ACC112 (cell line): ENCODE measurements at regions not wholly inside any gene's neighbourhood (a gene's known extent, or its start where the extent isn't known, plus 50 kb on each side); places are given as distances from the start of the nearest gene placed in this dataset.

Experiments used
- H2AFZ ChIP-seq: fragments of 200-600 bp; sonication (generic); one replicate; pipeline ENCODE4 v1.6.0; 2017; ENCODE audit warnings: antibody characterized with exemption, low read length; ENCODE audit not compliant: unreplicated experiment
- H3K27ac ChIP-seq: fragments of 200-600 bp; sonication (generic); 2 replicates; pipeline ENCODE4 v1.5.1; 2014; ENCODE audit warnings: low read depth, mild to moderate bottlenecking, antibody characterized with exemption, low read length, moderate library complexity
- H3K27me3 ChIP-seq: fragments of 200-600 bp; sonication (generic); 2 replicates; pipeline ENCODE4 v1.6.1; 2014; ENCODE audit warnings: mild to moderate bottlenecking, antibody characterized with exemption, low read length, moderate library complexity, mixed read lengths; ENCODE audit not compliant: insufficient read depth
- H3K36me3 ChIP-seq: fragments of 200-600 bp; sonication (generic); 2 replicates; pipeline ENCODE4 v1.6.1; 2016; ENCODE audit warnings: mild to moderate bottlenecking, antibody characterized with exemption, low read length, moderate library complexity, mixed read lengths; ENCODE audit not compliant: insufficient read depth
- H3K4me1 ChIP-seq: fragments of 200-600 bp; sonication (generic); one replicate; pipeline ENCODE4 v1.6.1; 2016; ENCODE audit warnings: low read length, mixed read lengths; ENCODE audit not compliant: insufficient read depth, unreplicated experiment, control insufficient read depth
- H3K4me3 ChIP-seq: fragments of 200-600 bp; sonication (generic); 2 replicates; pipeline ENCODE4 v1.5.1; 2014; ENCODE audit warnings: mild to moderate bottlenecking, low read depth, low read length
- H3K79me2 ChIP-seq: fragments of 200-600 bp; sonication (generic); one replicate; pipeline ENCODE4 v1.6.0; 2016; ENCODE audit warnings: low read length; ENCODE audit not compliant: control insufficient read depth, unreplicated experiment, insufficient read depth

- no peak overlapping the region for H3K27ac ChIP-seq
- H3K27me3 ChIP-seq, result no peaks in the 10 kb centered on the region
- no peak overlapping the region for H3K4me3 ChIP-seq
- H3K36me3 ChIP-seq, result no peaks in the 10 kb centered on the region
- no peak overlapping the region for H2AFZ ChIP-seq
- H3K79me2 ChIP-seq, result no peaks in the 10 kb centered on the region
- H3K4me1 ChIP-seq, result peaks cover 24% of the 10 kb centered on the region
Observed at GRCh38 chr10:3836222-3836820, 51.3 kb upstream of the KLF6 start.

- Histone ChIP-seq H3K36me3 (no peaks in the 10 kb centered on the region), H3K4me3 (no peak overlapping the region), H2AFZ (no peak overlapping the region), H3K27me3 (no peaks in the 10 kb centered on the region), H3K79me2 (no peaks in the 10 kb centered on the region), H3K27ac (no peak overlapping the region), H3K4me1 (peaks cover 27% of the 10 kb centered on the region)
Observed at GRCh38 chr10:3835770-3836169, 50.8 kb upstream of the KLF6 start.

GRCh38 chr10:3834947-3835346 lies 49.9 kb upstream of the KLF6 start:
- no peaks in the 10 kb centered on the region for H3K27me3 ChIP-seq
- no peak overlapping the region for H2AFZ ChIP-seq
- H3K79me2 ChIP-seq, result no peaks in the 10 kb centered on the region
- H3K4me3 ChIP-seq, result no peak overlapping the region
- H3K36me3 ChIP-seq, result no peaks in the 10 kb centered on the region
- H3K4me1 ChIP-seq, result peaks cover 22% of the 10 kb centered on the region
- H3K27ac ChIP-seq, result no peak overlapping the region
